GM12891 (cell line): ENCODE measurements at regions not wholly inside any gene's neighbourhood (a gene's known extent, or its start where the extent isn't known, plus 50 kb on each side); places are given as distances from the start of the nearest gene placed in this dataset.

ENCODE experiments used
- DNase-seq: peaks from one replicate; pipeline ENCODE4 v3.0.0; 2011; ENCODE audit warnings: low spot score; ENCODE audit not compliant: insufficient read length
- FAIRE-seq: peaks from 2 replicates; lab custom pipeline; 2011; peaks lifted over from hg19 to GRCh38; lab: Jason Lieb, UNC
- PAX5 ChIP-seq: IDR thresholded peaks from 2 replicates; pipeline ENCODE4 v1.6.1; 2011; ENCODE audit warnings: low read length, moderate library complexity, mild to moderate bottlenecking; ENCODE audit not compliant: insufficient read depth, severe bottlenecking
- POLR2A ChIP-seq: IDR thresholded peaks from 2 replicates; pipeline ENCODE4 v1.6.1; 2011; ENCODE audit warnings: low read depth, low read length, control low read depth
- POLR2AphosphoS5 ChIP-seq: IDR thresholded peaks from 2 replicates; pipeline ENCODE4 v1.6.1; 2011; ENCODE audit warnings: low read depth, low read length, control low read depth
- POU2F2 ChIP-seq: IDR thresholded peaks from 2 replicates; pipeline ENCODE4 v1.6.1; 2011; ENCODE audit warnings: low read depth, mild to moderate bottlenecking, control low read depth, low read length, moderate library complexity
- SPI1 ChIP-seq: IDR thresholded peaks from 2 replicates; pipeline ENCODE4 v1.6.1; 2011; ENCODE audit warnings: low read depth, low read length, control low read depth
- TAF1 ChIP-seq: IDR thresholded peaks from 2 replicates; pipeline ENCODE4 v1.6.1; 2011; ENCODE audit warnings: low read depth, low read length, control low read depth

- DNase-seq (no peak), FAIRE-seq (peak; percentile 69)
- TF ChIP-seq POU2F2 (no peak), PAX5 (no peak), SPI1 (no peak), TAF1 (no peak), POLR2A (no peak), POLR2AphosphoS5 (no peak)
Measured at GRCh38 chr4:38510201-38510600, 153.8 kb upstream of the KLF3 start.

- TF ChIP-seq PAX5: no peak
- TF ChIP-seq POLR2A: no peak
- no peak for TF ChIP-seq SPI1
- no peak for TF ChIP-seq POLR2AphosphoS5
- TF ChIP-seq POU2F2: no peak
- TF ChIP-seq TAF1: no peak
- no peak for FAIRE-seq
- no peak for DNase-seq
Measured at GRCh38 chr4:38511702-38512101, 152.3 kb upstream of the KLF3 start.

- DNase-seq (no peak), FAIRE-seq (peak; percentile 13)
- no peak for TF ChIP-seq POLR2AphosphoS5
- TF ChIP-seq POU2F2: no peak
Measured at GRCh38 chr4:38512840-38513239, 151.2 kb upstream of the KLF3 start.

GRCh38 chr4:38514465-38515146, 149.4 kb upstream of the KLF3 start:
- no peak for DNase-seq
- no peak for TF ChIP-seq PAX5
- no peak for TF ChIP-seq SPI1
- TF ChIP-seq POLR2AphosphoS5: no peak
- TF ChIP-seq POLR2A: no peak
- no peak for TF ChIP-seq POU2F2
- no peak for TF ChIP-seq TAF1
- no peak for FAIRE-seq

DNA sequence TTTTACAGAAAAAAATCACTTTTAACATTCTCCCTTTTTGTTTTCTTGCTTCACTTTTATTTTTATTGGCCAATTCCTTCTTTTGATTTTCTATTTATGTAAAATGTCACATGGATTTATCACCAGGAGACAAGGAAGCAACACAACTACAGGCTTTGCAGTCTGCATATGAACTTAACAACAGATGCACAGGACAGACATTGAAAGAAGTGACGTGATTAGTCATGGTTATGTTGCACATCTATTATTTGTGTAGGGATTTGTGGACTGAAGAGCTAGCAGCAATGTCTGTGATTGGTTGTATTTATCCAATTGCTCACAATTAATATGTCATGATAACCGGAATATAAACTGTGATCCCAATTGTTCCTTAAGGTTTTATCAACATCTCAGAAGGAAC, 147.8 kb upstream of the KLF3 start:
- DNase-seq (no peak), FAIRE-seq (peak; percentile 26)
- no peak for TF ChIP-seq SPI1
- no peak for TF ChIP-seq POU2F2
- TF ChIP-seq TAF1: no peak
- no peak for TF ChIP-seq PAX5

- FAIRE-seq: no peak
- DNase-seq: no peak
Measured at GRCh38 chr4:38519666-38520065, 144.3 kb upstream of the KLF3 start.

GRCh38 chr4:38523054-38523453, 140.9 kb upstream of the KLF3 start:
- TF ChIP-seq TAF1 (no peak), SPI1 (no peak), POU2F2 (no peak), POLR2AphosphoS5 (no peak), POLR2A (no peak), PAX5 (no peak)
- DNase-seq: no peak
- no peak for FAIRE-seq

More at GRCh38 chr4:38519666-38520065, 144.3 kb upstream of the KLF3 start:
- TF ChIP-seq POLR2A: no peak
- peak; percentile 19; the same call in 1 of the 2 replicates for TF ChIP-seq SPI1
- TF ChIP-seq PAX5: no peak

- no peak for DNase-seq
- peak; percentile 13 for FAIRE-seq
- TF ChIP-seq SPI1 (peak; percentile 19; the same call in 1 of the 2 replicates), POU2F2 (no peak)
Measured at GRCh38 chr4:38523524-38524448, 140.2 kb upstream of the KLF3 start.

DNA sequence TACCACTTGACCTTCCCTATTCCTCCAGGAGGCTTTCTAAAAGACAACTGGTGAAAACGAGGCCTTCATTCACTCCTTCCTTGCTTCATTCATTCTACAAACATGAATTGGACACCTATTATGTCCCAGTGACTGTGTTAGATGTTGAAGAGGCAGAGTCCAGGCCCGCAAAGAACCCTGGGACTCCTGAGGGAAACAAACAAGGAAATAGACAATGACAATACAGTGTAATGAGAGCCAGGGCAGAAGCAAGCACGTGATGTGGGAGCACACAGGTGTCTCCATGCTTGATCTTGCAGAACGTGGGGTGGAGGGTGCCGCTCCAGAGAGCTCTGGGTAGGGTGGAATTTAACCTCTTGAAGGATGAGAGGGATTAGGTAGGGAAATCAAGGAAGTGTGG, 137.6 kb upstream of the KLF3 start:
- DNase-seq (no peak), FAIRE-seq (no peak)
- TF ChIP-seq TAF1 (no peak), POLR2AphosphoS5 (no peak), SPI1 (no peak), POU2F2 (no peak), POLR2A (no peak), PAX5 (no peak)
